ENCODE measurements at regions not wholly inside any gene's neighbourhood (a gene's known extent, or its start where the extent isn't known, plus 50 kb on each side); places are given as distances from the start of the nearest gene placed in this dataset.

- TF ChIP-seq BHLHE40 (IDR thresholded peaks at IDR 0.05; ENCODE audit: borderline replicate concordance) (no peak), SUZ12 (IDR thresholded peaks at IDR 0.05) (no peak)
These were observed 78.6 kb upstream of the GLI3 start for GRCh38 chr7:42315631-42316030.

Measured in HEK293T (cell line).